GM12875 (cell line): ENCODE measurements at regions not wholly inside any gene's neighbourhood (a gene's known extent, or its start where the extent isn't known, plus 50 kb on each side); places are given as distances from the start of the nearest gene placed in this dataset.

Experiments used
- H3K4me3 ChIP-seq: one replicate; pipeline ENCODE4 v1.5.1; 2011; ENCODE audit warnings: low read depth, low read length, control low read depth
- CTCF ChIP-seq: IDR thresholded peaks from 2 replicates; pipeline ENCODE4 v1.5.1; 2011; ENCODE audit warnings: low read depth, mild to moderate bottlenecking, control low read depth, inconsistent platforms, low read length, moderate library complexity, borderline replicate concordance; ENCODE audit not compliant: insufficient read depth

- TF ChIP-seq CTCF = no peak
- no peak overlapping the region for H3K4me3 ChIP-seq
These were observed 190.0 kb upstream of the KLF6 start for GRCh38 chr10:3975016-3975415.

- no peak for TF ChIP-seq CTCF
These were observed 187.7 kb upstream of the KLF6 start for GRCh38 chr10:3972460-3973301.

GRCh38 chr10:3971713-3972112, 186.7 kb upstream of the KLF6 start:
- no peak for TF ChIP-seq CTCF
- H3K4me3 ChIP-seq = no peak overlapping the region

More at GRCh38 chr10:3972460-3973301, 187.7 kb upstream of the KLF6 start:
- no peak overlapping the region for H3K4me3 ChIP-seq

GRCh38 chr10:3969876-3970666, 185.1 kb upstream of the KLF6 start:
- TF ChIP-seq CTCF = no peak
- no peak overlapping the region for H3K4me3 ChIP-seq

- TF ChIP-seq CTCF = no peak
- no peak overlapping the region for H3K4me3 ChIP-seq
These were observed 183.7 kb upstream of the KLF6 start for GRCh38 chr10:3968727-3969126.

GRCh38 chr10:3964516-3964915, 179.5 kb upstream of the KLF6 start:
- TF ChIP-seq CTCF = no peak

More at GRCh38 chr10:3964516-3964915, 179.5 kb upstream of the KLF6 start:
- H3K4me3 ChIP-seq = no peak overlapping the region
